MM.1S (cell line): ENCODE measurements at regions not wholly inside any gene's neighbourhood (a gene's known extent, or its start where the extent isn't known, plus 50 kb on each side); places are given as distances from the start of the nearest gene placed in this dataset.

Experiments used
- CTCF ChIP-seq: fragments of 300-600 bp; sonication (generic); IDR thresholded peaks from 2 replicates; pipeline ENCODE4 v1.5.1; 2016; ENCODE audit warnings: antibody characterized with exemption, low read length, mixed read lengths
- EZH2 ChIP-seq: fragments of 300-600 bp; sonication (generic); optimal IDR thresholded peaks from 2 replicates; pipeline ENCODE3; 2017; ENCODE audit warnings: low read depth, mild to moderate bottlenecking, antibody characterized with exemption, low read length, mixed read lengths
- EZH2phosphoT487 ChIP-seq: fragments of 300-600 bp; sonication (generic); IDR thresholded peaks from 2 replicates; pipeline ENCODE4 v1.6.1; 2018; ENCODE audit warnings: antibody characterized with exemption, low read length

GRCh38 chr11:82003024-82003423 is 730.6 kb downstream of the FAM181B start:
- TF ChIP-seq CTCF (no peak), EZH2phosphoT487 (no peak), EZH2 (no peak)
